Neural cell (in vitro differentiated cells): ENCODE measurements at regions not wholly inside any gene's neighbourhood (a gene's known extent, or its start where the extent isn't known, plus 50 kb on each side); places are given as distances from the start of the nearest gene placed in this dataset.

Experiments
- H2AFZ ChIP-seq: fragments of 200-600, 300-800 bp; sonication (generic), shearing (Covaris generic); 2 replicates; pipeline ENCODE4 v1.6.0; 2014; ENCODE audit warnings: low read depth, mild to moderate bottlenecking, antibody characterized with exemption, low read length, moderate library complexity
- H3F3A ChIP-seq: fragments of 200-600 bp; shearing (Covaris generic); 2 replicates; pipeline ENCODE4 v1.6.1; 2016; ENCODE audit warnings: mild to moderate bottlenecking, moderate library complexity, mixed read lengths, antibody characterized with exemption, low read length; ENCODE audit not compliant: insufficient read depth, poor library complexity, severe bottlenecking
- H3K27ac ChIP-seq: fragments of 200-600, 300-800 bp; sonication (generic), shearing (Covaris generic); 2 replicates; pipeline ENCODE4 v1.5.1; 2014; ENCODE audit warnings: mild to moderate bottlenecking, low read length, moderate library complexity
- H3K27me3 ChIP-seq: fragments of 300-800, 200-600 bp; sonication (generic), shearing (Covaris generic); 2 replicates; pipeline ENCODE4 v1.6.0; 2014; ENCODE audit warnings: mild to moderate bottlenecking, low read depth, low read length, moderate library complexity; ENCODE audit not compliant: insufficient read depth
- H3K36me3 ChIP-seq: fragments of 300-800, 200-600 bp; sonication (generic), shearing (Covaris generic); 2 replicates; pipeline ENCODE4 v1.5.1; 2014; ENCODE audit warnings: mild to moderate bottlenecking, antibody characterized with exemption, low read length, moderate library complexity; ENCODE audit not compliant: insufficient read depth
- H3K4me2 ChIP-seq: fragments of 300-800, 200-600 bp; sonication (generic), shearing (Covaris generic); 2 replicates; pipeline ENCODE4 v1.6.0; 2014; ENCODE audit warnings: mild to moderate bottlenecking, low read length
- H3K4me3 ChIP-seq: fragments of 300-800, 200-600 bp; sonication (generic), shearing (Covaris generic); 2 replicates; pipeline ENCODE4 v1.5.1; 2014; ENCODE audit warnings: mild to moderate bottlenecking, low read length, moderate library complexity
- H3K79me2 ChIP-seq: fragments of 200-600 bp; shearing (Covaris generic); replicated peaks from 2 replicates; pipeline ENCODE4 v1.6.0; 2014; ENCODE audit warnings: mild to moderate bottlenecking, low read length, moderate library complexity; ENCODE audit not compliant: insufficient read depth
- H3K9ac ChIP-seq: fragments of 300-800, 200-600 bp; sonication (generic), shearing (Covaris generic); 2 replicates; pipeline ENCODE4 v1.6.1; 2016; ENCODE audit warnings: mild to moderate bottlenecking, low read length, mixed read lengths
- H3K9me2 ChIP-seq: fragments of 200-600 bp; shearing (Covaris generic); 2 replicates; pipeline ENCODE4 v1.6.1; 2016; ENCODE audit warnings: mild to moderate bottlenecking, low read length, mixed read lengths; ENCODE audit not compliant: insufficient read depth
- H3K9me3 ChIP-seq: fragments of 200-600, 300-800 bp; sonication (generic), shearing (Covaris generic); 2 replicates; pipeline ENCODE4 v1.6.1; 2016; ENCODE audit warnings: mild to moderate bottlenecking, mixed run types, low read length, moderate library complexity, mixed read lengths
- H4K20me1 ChIP-seq: fragments of 200-600 bp; shearing (Covaris generic); 2 replicates; pipeline ENCODE4 v1.6.1; 2016; ENCODE audit warnings: mild to moderate bottlenecking, mixed run types; ENCODE audit not compliant: insufficient read depth
- EZH2 ChIP-seq: fragments of 200-600, 300-800 bp; shearing (Covaris generic), sonication (generic); IDR thresholded peaks from 2 replicates; pipeline ENCODE4 v1.6.1; 2014; ENCODE audit warnings: antibody characterized with exemption, low read length, borderline replicate concordance, mild to moderate bottlenecking; ENCODE audit not compliant: insufficient read depth, poor library complexity, severe bottlenecking
- MXI1 ChIP-seq: fragments of 450-650 bp; conservative IDR thresholded peaks from 2 replicates; pipeline ENCODE4 v1.6.1; 2014; ENCODE audit warnings: antibody characterized with exemption, mild to moderate bottlenecking; ENCODE audit not compliant: poor library complexity, severe bottlenecking
- RAD21 ChIP-seq: fragments of 450-650 bp; conservative IDR thresholded peaks from 2 replicates; pipeline ENCODE4 v1.6.1; 2014; ENCODE audit warnings: antibody characterized with exemption, mild to moderate bottlenecking, moderate library complexity
- REST ChIP-seq: IDR thresholded peaks from 2 replicates; pipeline ENCODE4 v1.6.1; 2012; ENCODE audit warnings: borderline replicate concordance
- SMC3 ChIP-seq: fragments of 450-650 bp; conservative IDR thresholded peaks from 2 replicates; pipeline ENCODE4 v1.6.1; 2014; ENCODE audit warnings: antibody characterized with exemption, mild to moderate bottlenecking, moderate library complexity; ENCODE audit not compliant: poor library complexity
- TF ChIP-seq, protein P1 (sequence below): fragments of 450-650 bp; IDR thresholded peaks from 2 replicates; pipeline ENCODE4 v1.5.1; 2014; ENCODE audit warnings: antibody characterized with exemption, mild to moderate bottlenecking, moderate library complexity; ENCODE audit not compliant: poor library complexity, severe bottlenecking

DNA sequence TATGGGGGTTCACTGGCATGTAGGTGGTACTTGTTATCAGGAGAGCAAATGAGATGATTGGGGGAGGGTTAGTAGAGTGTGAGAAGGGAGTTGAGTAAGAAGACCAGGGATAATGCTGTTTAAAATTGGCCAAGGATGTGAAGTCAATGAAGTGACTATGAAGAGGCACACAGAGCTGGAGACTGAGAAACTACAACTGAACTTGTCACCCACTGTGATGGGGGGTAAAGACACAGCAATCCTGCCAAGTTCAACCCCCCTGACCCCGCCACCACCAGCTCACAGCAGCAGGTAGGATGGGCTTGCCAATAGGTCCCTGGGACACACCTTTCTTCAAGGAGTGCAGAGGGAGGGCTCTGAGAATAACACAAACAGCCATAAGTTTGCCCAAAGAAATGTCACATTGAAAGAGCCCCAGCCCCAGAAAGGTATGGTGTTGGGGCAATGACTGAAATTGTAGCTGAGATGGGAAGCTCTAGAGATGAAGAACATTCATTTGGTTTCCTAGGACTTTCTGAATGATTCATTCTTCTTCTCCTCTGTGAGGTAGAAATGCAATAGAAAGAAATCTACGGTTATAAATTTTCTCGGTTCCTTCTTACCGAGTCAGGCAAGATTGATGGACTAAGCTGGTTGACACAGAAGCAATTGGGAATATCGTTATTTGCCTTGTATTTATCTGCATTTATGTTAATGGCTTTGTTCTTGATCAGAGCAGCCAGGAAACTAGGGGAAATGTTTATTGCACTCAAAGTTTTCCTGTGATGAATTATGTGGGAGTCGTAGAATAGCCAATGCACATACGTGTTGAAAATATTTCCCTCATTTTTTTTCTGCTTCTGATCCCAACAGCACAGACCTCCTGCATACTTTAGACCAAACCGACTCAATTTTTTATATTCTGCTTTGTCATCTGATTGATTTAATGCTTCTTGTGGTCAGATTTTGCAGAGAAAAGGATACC lies 595.2 kb upstream of the CDH11 start:
- no peak overlapping the region for H3K9ac ChIP-seq

GRCh38 chr16:65713181-65713808 lies 591.4 kb upstream of the CDH11 start:
- H3K79me2 ChIP-seq: no peaks in the 10 kb centered on the region
- H3K27me3 ChIP-seq: no peaks in the 10 kb centered on the region
- H3K4me2 ChIP-seq: no peak overlapping the region
- H3K9ac ChIP-seq: no peak overlapping the region
- no peaks in the 10 kb centered on the region for H3K36me3 ChIP-seq
- H3K27ac ChIP-seq: no peak overlapping the region
- no peak overlapping the region for H3K4me3 ChIP-seq
- H3K9me2 ChIP-seq: no peaks in the 10 kb centered on the region
- TF ChIP-seq SMC3: no peak
- TF ChIP-seq MXI1: no peak
- H3K9me3 ChIP-seq: no peaks in the 10 kb centered on the region
- no peaks in the 10 kb centered on the region for H4K20me1 ChIP-seq
- H2AFZ ChIP-seq: no peak overlapping the region
- no peaks in the 10 kb centered on the region for H3F3A ChIP-seq

More for the DNA sequence above, 595.2 kb upstream of the CDH11 start:
- Histone ChIP-seq H3K9me3 (no peaks in the 10 kb centered on the region), H3K4me3 (no peak overlapping the region), H3K27me3 (no peaks in the 10 kb centered on the region), H3K9me2 (no peaks in the 10 kb centered on the region), H3K27ac (no peak overlapping the region), H4K20me1 (no peaks in the 10 kb centered on the region), H2AFZ (no peak overlapping the region), H3F3A (no peaks in the 10 kb centered on the region), H3K36me3 (no peaks in the 10 kb centered on the region), H3K4me2 (no peak overlapping the region), H3K79me2 (no peaks in the 10 kb centered on the region)
- TF ChIP-seq EZH2 (no peak), MXI1 (no peak), REST (no peak), RAD21 (no peak)
- TF ChIP-seq, protein P1, sequence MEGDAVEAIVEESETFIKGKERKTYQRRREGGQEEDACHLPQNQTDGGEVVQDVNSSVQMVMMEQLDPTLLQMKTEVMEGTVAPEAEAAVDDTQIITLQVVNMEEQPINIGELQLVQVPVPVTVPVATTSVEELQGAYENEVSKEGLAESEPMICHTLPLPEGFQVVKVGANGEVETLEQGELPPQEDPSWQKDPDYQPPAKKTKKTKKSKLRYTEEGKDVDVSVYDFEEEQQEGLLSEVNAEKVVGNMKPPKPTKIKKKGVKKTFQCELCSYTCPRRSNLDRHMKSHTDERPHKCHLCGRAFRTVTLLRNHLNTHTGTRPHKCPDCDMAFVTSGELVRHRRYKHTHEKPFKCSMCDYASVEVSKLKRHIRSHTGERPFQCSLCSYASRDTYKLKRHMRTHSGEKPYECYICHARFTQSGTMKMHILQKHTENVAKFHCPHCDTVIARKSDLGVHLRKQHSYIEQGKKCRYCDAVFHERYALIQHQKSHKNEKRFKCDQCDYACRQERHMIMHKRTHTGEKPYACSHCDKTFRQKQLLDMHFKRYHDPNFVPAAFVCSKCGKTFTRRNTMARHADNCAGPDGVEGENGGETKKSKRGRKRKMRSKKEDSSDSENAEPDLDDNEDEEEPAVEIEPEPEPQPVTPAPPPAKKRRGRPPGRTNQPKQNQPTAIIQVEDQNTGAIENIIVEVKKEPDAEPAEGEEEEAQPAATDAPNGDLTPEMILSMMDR: no peak
